ENCODE measurements at regions not wholly inside any gene's neighbourhood (a gene's known extent, or its start where the extent isn't known, plus 50 kb on each side); places are given as distances from the start of the nearest gene placed in this dataset.

GRCh38 chr18:78323453-78324197 is 656.0 kb upstream of the SALL3 start:
- DNase-seq = no peak

- no peak for DNase-seq
Observed at GRCh38 chr18:78327643-78328042, 652.0 kb upstream of the SALL3 start.

- no peak for DNase-seq
Observed at GRCh38 chr18:78330766-78331165, 648.9 kb upstream of the SALL3 start.

- DNase-seq = no peak
Observed at GRCh38 chr18:78352910-78353309, 626.7 kb upstream of the SALL3 start.

GRCh38 chr18:78362198-78362597 is 617.4 kb upstream of the SALL3 start:
- DNase-seq = no peak

GRCh38 chr18:78363556-78364387 is 615.8 kb upstream of the SALL3 start:
- no peak for DNase-seq

- no peak for DNase-seq
Observed at GRCh38 chr18:78364388-78364960, 615.1 kb upstream of the SALL3 start.

- DNase-seq = no peak
Observed at GRCh38 chr18:78367996-78368395, 611.6 kb upstream of the SALL3 start.

GRCh38 chr18:78368726-78369125 is 610.9 kb upstream of the SALL3 start:
- DNase-seq = no peak

- DNase-seq = peak in 2 of 56 donors; percentile 1 to 13
Observed at GRCh38 chr18:78376046-78376445, 603.6 kb upstream of the SALL3 start.

GRCh38 chr18:78378403-78378802 is 601.2 kb upstream of the SALL3 start:
- no peak for DNase-seq

GRCh38 chr18:78378983-78379382 is 600.6 kb upstream of the SALL3 start:
- no peak for DNase-seq

- no peak for DNase-seq
Observed at GRCh38 chr18:78390348-78390951, 589.2 kb upstream of the SALL3 start.

- DNase-seq = no peak
Observed at GRCh38 chr18:78390952-78391348, 588.7 kb upstream of the SALL3 start.

- no peak for DNase-seq
Observed at GRCh38 chr18:78393086-78393862, 586.3 kb upstream of the SALL3 start.

- no peak for DNase-seq
Observed at GRCh38 chr18:78396077-78396476, 583.5 kb upstream of the SALL3 start.

- no peak for DNase-seq
Observed at GRCh38 chr18:78396756-78397155, 582.9 kb upstream of the SALL3 start.

- DNase-seq = no peak
Observed at GRCh38 chr18:78399992-78400503, 579.6 kb upstream of the SALL3 start.

- no peak for DNase-seq
Observed at GRCh38 chr18:78402440-78402839, 577.2 kb upstream of the SALL3 start.

GRCh38 chr18:78402966-78403365 is 576.7 kb upstream of the SALL3 start:
- DNase-seq = no peak

- DNase-seq = no peak
Observed at GRCh38 chr18:78403371-78403770, 576.2 kb upstream of the SALL3 start.
